ENCODE measurements at regions not wholly inside any gene's neighbourhood (a gene's known extent, or its start where the extent isn't known, plus 50 kb on each side); places are given as distances from the start of the nearest gene placed in this dataset.

GRCh38 chr3:94441494-94441847, 378.6 kb downstream of the NSUN3 start:
- no peak for DNase-seq
- no peak overlapping the region for H3K4me3 ChIP-seq
- intact Hi-C loops (cut with DNase I; ENCODE audit: low total_unique reads): no loop called here
- 68 to 88% (median 78%) methylated on average over 1 of the region's 1 CpG for WGBS, 5 donors
- no peaks in the 10 kb centered on the region for H3K9me3 ChIP-seq
- TF ChIP-seq CTCF (IDR thresholded peaks at IDR 0.05) (no peak), EP300 (IDR thresholded peaks at IDR 0.05) (no peak), POLR2A (IDR thresholded peaks at IDR 0.05) (no peak), POLR2AphosphoS5 (IDR thresholded peaks at IDR 0.05) (no peak)
- H3K4me1 ChIP-seq: no peaks in the 10 kb centered on the region
- no peak overlapping the region for H3K27ac ChIP-seq
- H3K36me3 ChIP-seq: no peaks in the 10 kb centered on the region
- H3K27me3 ChIP-seq: no peaks in the 10 kb centered on the region

DNA sequence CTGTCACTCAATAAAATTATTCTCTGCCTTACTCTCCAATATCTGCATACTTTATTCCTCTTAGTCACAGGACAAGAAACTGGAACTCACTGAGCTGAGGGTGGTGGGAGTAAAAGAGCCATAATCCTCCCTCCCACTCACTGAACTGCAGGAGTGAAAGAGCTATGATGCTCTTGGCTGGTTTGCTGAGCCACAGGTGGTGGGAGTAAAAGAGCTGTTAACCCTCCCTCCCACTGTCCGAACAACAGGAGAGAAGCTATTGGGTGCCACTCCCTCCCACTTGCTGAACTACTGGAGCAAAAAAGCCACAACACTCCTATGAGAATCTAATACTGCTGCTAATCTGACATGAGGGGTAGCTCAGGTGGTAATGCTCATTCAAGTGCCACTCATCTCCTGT, 391.0 kb downstream of the NSUN3 start:
- H3K4me3 ChIP-seq: no peak overlapping the region
- H3K27me3 ChIP-seq: no peaks in the 10 kb centered on the region
- TF ChIP-seq POLR2AphosphoS5 (IDR thresholded peaks at IDR 0.05) (no peak), CTCF (IDR thresholded peaks at IDR 0.05) (no peak), POLR2A (IDR thresholded peaks at IDR 0.05) (no peak), EP300 (IDR thresholded peaks at IDR 0.05) (no peak)
- no peak overlapping the region for H3K27ac ChIP-seq
- no peak for DNase-seq
- WGBS, 5 donors: 90 to 100% (median 91%) methylated on average over 1 of the region's 1 CpG
- no peaks in the 10 kb centered on the region for H3K4me1 ChIP-seq
- no peaks in the 10 kb centered on the region for H3K36me3 ChIP-seq
- H3K9me3 ChIP-seq: no peaks in the 10 kb centered on the region
- intact Hi-C loops (cut with DNase I; ENCODE audit: low total_unique reads): no loop called here

GRCh38 chr3:94459167-94459566, 396.3 kb downstream of the NSUN3 start:
- intact Hi-C loops (cut with DNase I; ENCODE audit: low total_unique reads): no loop called here
- H3K27ac ChIP-seq: no peak overlapping the region
- no peaks in the 10 kb centered on the region for H3K4me1 ChIP-seq
- no peaks in the 10 kb centered on the region for H3K27me3 ChIP-seq
- H3K4me3 ChIP-seq: no peak overlapping the region
- no peaks in the 10 kb centered on the region for H3K9me3 ChIP-seq
- no peak for DNase-seq
- no peaks in the 10 kb centered on the region for H3K36me3 ChIP-seq
- 86 to 91% (median 86%) methylated on average over 1 of the region's 1 CpG for WGBS, 5 donors
- TF ChIP-seq CTCF (IDR thresholded peaks at IDR 0.05): no peak
- no peak for TF ChIP-seq EP300 (IDR thresholded peaks at IDR 0.05)
- no peak for TF ChIP-seq POLR2A (IDR thresholded peaks at IDR 0.05)
- no peak for TF ChIP-seq POLR2AphosphoS5 (IDR thresholded peaks at IDR 0.05)

- TF ChIP-seq EP300 (IDR thresholded peaks at IDR 0.05) (no peak), POLR2AphosphoS5 (IDR thresholded peaks at IDR 0.05) (no peak), CTCF (IDR thresholded peaks at IDR 0.05) (no peak), POLR2A (IDR thresholded peaks at IDR 0.05) (no peak)
- no peaks in the 10 kb centered on the region for H3K27me3 ChIP-seq
- no peak overlapping the region for H3K4me3 ChIP-seq
- no peak overlapping the region for H3K27ac ChIP-seq
- no peaks in the 10 kb centered on the region for H3K9me3 ChIP-seq
- H3K4me1 ChIP-seq: no peaks in the 10 kb centered on the region
- intact Hi-C loops (cut with DNase I; ENCODE audit: low total_unique reads): no loop called here
- no peaks in the 10 kb centered on the region for H3K36me3 ChIP-seq
- DNase-seq: no peak
- WGBS, 5 donors: 42 to 62% (median 60%) methylated on average over 3 of the region's 3 CpGs
Observed at GRCh38 chr3:94460931-94461330, 398.1 kb downstream of the NSUN3 start.

Data from stomach (tissue), 8 donors.